OCI-LY7 (cell line): ENCODE measurements at regions not wholly inside any gene's neighbourhood (a gene's known extent, or its start where the extent isn't known, plus 50 kb on each side); places are given as distances from the start of the nearest gene placed in this dataset.

ENCODE experiments used
- EZH2phosphoT487 ChIP-seq: fragments of 200-600 bp; sonication (generic); IDR thresholded peaks from 2 replicates; pipeline ENCODE4 v1.6.1; 2018; ENCODE audit warnings: low read depth, borderline replicate concordance, mild to moderate bottlenecking, mixed run types, antibody characterized with exemption, low read length, moderate library complexity, mixed read lengths
- TF ChIP-seq, protein P1 (sequence below): fragments of 200-600 bp; sonication (generic); conservative IDR thresholded peaks from 2 replicates; pipeline ENCODE4 v1.5.1; 2014; ENCODE audit warnings: mild to moderate bottlenecking, antibody characterized with exemption, low read length, moderate library complexity, mixed read lengths

DNA sequence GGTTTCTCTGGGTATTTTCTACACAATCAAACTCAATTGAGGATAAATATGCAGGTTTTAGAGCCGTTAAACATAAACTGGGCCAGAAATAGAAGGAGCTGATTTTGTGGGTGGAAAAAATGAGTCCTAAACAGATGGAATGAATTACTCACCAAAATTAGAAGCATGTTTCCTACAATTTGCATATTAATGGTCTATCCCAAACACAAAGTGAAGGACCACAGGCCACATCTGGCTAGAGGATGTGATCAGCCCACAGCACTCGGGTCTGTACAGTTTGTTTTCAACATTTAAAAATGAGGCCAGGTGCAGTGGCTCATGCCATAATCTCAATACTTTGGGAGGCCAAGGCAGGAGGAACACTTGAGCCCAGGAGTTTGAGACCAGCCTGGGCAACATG, 296.3 kb downstream of the PREX1 start:
- TF ChIP-seq, protein P1, sequence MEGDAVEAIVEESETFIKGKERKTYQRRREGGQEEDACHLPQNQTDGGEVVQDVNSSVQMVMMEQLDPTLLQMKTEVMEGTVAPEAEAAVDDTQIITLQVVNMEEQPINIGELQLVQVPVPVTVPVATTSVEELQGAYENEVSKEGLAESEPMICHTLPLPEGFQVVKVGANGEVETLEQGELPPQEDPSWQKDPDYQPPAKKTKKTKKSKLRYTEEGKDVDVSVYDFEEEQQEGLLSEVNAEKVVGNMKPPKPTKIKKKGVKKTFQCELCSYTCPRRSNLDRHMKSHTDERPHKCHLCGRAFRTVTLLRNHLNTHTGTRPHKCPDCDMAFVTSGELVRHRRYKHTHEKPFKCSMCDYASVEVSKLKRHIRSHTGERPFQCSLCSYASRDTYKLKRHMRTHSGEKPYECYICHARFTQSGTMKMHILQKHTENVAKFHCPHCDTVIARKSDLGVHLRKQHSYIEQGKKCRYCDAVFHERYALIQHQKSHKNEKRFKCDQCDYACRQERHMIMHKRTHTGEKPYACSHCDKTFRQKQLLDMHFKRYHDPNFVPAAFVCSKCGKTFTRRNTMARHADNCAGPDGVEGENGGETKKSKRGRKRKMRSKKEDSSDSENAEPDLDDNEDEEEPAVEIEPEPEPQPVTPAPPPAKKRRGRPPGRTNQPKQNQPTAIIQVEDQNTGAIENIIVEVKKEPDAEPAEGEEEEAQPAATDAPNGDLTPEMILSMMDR, result no peak
- no peak for TF ChIP-seq EZH2phosphoT487
